ENCODE measurements at regions not wholly inside any gene's neighbourhood (a gene's known extent, or its start where the extent isn't known, plus 50 kb on each side); places are given as distances from the start of the nearest gene placed in this dataset.

- no peak for DNase-seq
Measured at GRCh38 chr15:89399238-89400115, 64.9 kb upstream of the POLG start.

DNA sequence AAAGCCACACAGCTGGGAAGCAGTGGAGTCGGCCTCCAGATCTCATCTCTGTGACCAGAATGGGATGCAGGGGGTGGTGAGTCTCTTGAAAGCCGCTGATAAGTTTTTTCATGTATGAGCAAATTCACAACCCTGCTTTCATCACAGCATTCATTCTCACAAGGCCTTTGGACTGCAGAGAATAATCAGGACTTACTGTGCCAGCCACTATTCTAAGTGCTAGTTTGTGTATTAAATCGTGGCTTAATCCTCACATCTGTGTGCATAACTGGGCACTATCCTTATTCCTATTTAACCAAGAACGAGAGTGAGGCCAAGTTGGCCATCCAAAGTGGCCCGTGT, 64.2 kb upstream of the POLG start:
- DNase-seq, result no peak

DNA sequence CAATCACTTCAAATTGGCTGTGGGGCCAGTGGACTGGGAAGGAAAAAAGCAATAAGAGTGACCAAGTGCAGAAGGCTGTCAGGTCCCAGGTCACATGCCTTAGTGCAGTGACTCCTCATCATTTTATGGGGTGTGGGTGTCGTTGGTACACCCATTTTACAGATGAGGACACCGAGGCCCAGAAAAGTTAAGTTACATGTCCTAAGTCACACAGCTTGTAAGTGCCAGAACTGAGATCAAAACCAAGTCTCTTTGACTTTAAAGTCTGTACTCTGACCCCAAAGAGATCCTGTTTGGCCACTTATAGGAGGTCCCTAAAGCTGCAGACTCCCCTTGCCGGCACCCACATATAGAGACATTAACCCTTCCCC, 63.0 kb upstream of the POLG start:
- DNase-seq, result no peak

GRCh38 chr15:89396723-89397652, 62.4 kb upstream of the POLG start:
- no peak for DNase-seq

DNA sequence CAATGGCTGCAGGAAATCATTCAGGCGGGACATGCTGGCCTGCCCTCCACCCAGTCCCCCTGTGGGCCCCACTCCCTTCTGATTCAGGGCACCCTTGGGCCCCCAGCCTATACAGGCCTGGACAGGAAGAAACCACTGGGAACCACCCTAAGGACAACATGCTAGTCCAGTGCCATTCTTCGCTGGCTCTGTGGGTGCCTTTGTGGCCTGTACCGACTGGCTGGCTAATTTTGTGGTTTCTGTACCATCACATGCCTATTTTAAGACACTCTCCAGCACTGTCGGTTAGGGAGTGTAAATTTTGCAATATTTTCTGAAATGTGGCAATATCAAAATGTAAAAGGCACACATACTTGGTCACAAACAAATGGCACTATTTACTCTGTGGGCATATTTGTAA, 61.4 kb upstream of the POLG start:
- DNase-seq, result no peak

DNA sequence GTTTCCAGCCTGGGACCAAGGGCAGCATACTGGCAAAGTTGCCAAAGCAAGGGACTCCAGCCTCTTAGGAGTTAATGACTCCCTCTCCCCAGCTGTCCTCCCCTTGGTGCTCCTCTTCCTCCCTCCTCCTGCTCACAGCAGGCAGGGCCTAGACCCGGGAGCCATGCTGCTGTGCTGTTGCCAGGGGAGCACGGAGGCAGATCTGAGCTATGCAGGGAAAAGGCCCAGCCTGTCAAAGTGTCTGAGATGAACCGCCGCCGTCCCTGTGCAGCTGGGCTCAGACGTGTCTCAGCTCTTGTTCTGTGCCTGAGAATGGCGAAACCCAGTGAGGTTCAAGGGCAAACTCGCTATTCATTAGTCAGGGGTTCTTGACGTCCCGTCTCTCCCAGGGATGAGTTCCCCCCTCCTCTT, 60.8 kb upstream of the POLG start:
- DNase-seq, result no peak

- no peak for DNase-seq
Measured at GRCh38 chr15:89395031-89395430, 60.4 kb upstream of the POLG start.

GRCh38 chr15:89393056-89393455, 58.4 kb upstream of the POLG start:
- DNase-seq, result no peak

- no peak for DNase-seq
Measured at GRCh38 chr15:89391685-89392257, 57.1 kb upstream of the POLG start.

- DNase-seq, result no peak
Measured at GRCh38 chr15:89389841-89390603, 55.4 kb upstream of the POLG start.

DNA sequence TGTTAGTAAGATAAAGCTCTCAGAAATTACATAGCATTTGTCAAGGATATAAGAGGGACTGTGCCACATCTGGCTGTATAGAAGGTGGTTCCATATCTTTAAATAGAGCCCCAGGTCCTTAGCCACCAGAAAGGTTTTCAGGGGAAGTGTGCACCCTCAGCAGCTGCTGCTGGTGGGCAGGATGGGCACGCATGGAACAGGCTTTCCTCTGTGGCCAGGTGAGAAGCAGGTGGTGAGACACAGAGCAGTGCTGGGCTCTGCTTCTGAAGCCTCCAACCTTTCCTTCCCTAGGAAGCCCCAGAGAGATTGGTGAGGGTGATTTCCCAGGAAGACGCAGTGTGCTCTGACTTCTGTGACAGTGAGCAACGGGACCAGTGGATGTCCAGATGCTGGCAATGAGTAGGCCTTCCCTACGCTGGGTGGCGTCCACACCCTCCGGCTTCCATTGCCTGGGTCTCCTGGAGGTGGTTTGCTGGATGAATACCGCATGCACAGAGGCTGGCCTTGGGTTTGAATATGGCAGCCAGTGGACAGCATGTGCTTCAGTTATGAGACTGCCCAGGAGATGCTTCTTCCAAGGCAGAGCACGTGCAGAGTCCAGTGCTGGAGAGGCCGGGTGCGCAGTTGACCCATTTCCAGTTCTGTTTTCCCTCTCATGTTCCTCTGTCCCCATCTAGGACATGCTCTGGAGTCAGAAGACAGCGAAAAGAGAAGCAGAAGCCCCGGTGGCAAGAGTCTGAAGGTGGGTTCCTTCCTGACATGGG, 52.7 kb upstream of the POLG start:
- no peak for DNase-seq

- no peak for DNase-seq
Measured at GRCh38 chr15:89385596-89386331, 51.1 kb upstream of the POLG start.
